Endothelial cell of hepatic sinusoid (primary cell): ENCODE measurements at regions not wholly inside any gene's neighbourhood (a gene's known extent, or its start where the extent isn't known, plus 50 kb on each side); places are given as distances from the start of the nearest gene placed in this dataset.
"Not testable (repeated sequence)": the region's sequence is repeated elsewhere in the genome, so short reads cannot be mapped to it uniquely, and the experiment has no call there.

Experiments
- in situ Hi-C: cut with HindIII; loops from 2 replicates; pipeline ENCODE4 v1.10.0; 2017; ENCODE audit warnings: low sequenced_read_pairs

- in situ Hi-C loops: not testable (repeated sequence)
Measured at GRCh38 chr12:126049501-126049900, 984.3 kb downstream of the AACS start.

- in situ Hi-C loops: no loop called here
Measured at GRCh38 chr12:126051611-126052107, 986.4 kb downstream of the AACS start.

GRCh38 chr12:126055521-126055920 lies 990.3 kb downstream of the AACS start:
- in situ Hi-C loops: no loop called here

GRCh38 chr12:126061777-126062176 lies 996.5 kb downstream of the AACS start:
- in situ Hi-C loops: no loop called here

- in situ Hi-C loops: no loop called here
Measured at GRCh38 chr12:126064028-126064427, 998.8 kb downstream of the AACS start.

- in situ Hi-C loops: loop anchor here (5.0 kb wide), 1 partner anchor 105 kb away; no protein-coding TSS in a partner anchor
Measured at GRCh38 chr12:126067626-126068329, 1002.5 kb downstream of the AACS start.

- in situ Hi-C loops: loop anchor here (5.0 kb wide), 1 partner anchor 107 kb away; no protein-coding TSS in a partner anchor
Measured at GRCh38 chr12:126069549-126070165, 1004.4 kb downstream of the AACS start.

GRCh38 chr12:126076515-126076914 lies 1011.3 kb downstream of the AACS start:
- in situ Hi-C loops: no loop called here

GRCh38 chr12:126083926-126084325 lies 1018.7 kb downstream of the AACS start:
- in situ Hi-C loops: no loop called here

- in situ Hi-C loops: no loop called here
Measured at GRCh38 chr12:126084480-126084879, 1019.2 kb downstream of the AACS start.

GRCh38 chr12:126086242-126086641 lies 1021.0 kb downstream of the AACS start:
- in situ Hi-C loops: no loop called here

GRCh38 chr12:126087692-126088091 lies 1022.5 kb downstream of the AACS start:
- in situ Hi-C loops: no loop called here

GRCh38 chr12:126093908-126094307 lies 1028.7 kb downstream of the AACS start:
- in situ Hi-C loops: no loop called here

GRCh38 chr12:126095748-126096510 lies 1030.7 kb downstream of the AACS start:
- in situ Hi-C loops: no loop called here

- in situ Hi-C loops: no loop called here
Measured at GRCh38 chr12:126106706-126107105, 1041.5 kb downstream of the AACS start.

GRCh38 chr12:126107659-126108058 lies 1042.4 kb downstream of the AACS start:
- in situ Hi-C loops: no loop called here

GRCh38 chr12:126108247-126108646 lies 1043.0 kb downstream of the AACS start:
- in situ Hi-C loops: no loop called here

- in situ Hi-C loops: no loop called here
Measured at GRCh38 chr12:126112141-126112540, 1046.9 kb downstream of the AACS start.

GRCh38 chr12:126112849-126113248 lies 1047.6 kb downstream of the AACS start:
- in situ Hi-C loops: no loop called here

GRCh38 chr12:126114441-126114840 lies 1049.2 kb downstream of the AACS start:
- in situ Hi-C loops: no loop called here

- in situ Hi-C loops: no loop called here
Measured at GRCh38 chr12:126117502-126117901, 1052.3 kb downstream of the AACS start.

GRCh38 chr12:126139355-126139754 lies 1074.1 kb downstream of the AACS start:
- in situ Hi-C loops: no loop called here
